ENCODE measurements at regions not wholly inside any gene's neighbourhood (a gene's known extent, or its start where the extent isn't known, plus 50 kb on each side); places are given as distances from the start of the nearest gene placed in this dataset.

DNA sequence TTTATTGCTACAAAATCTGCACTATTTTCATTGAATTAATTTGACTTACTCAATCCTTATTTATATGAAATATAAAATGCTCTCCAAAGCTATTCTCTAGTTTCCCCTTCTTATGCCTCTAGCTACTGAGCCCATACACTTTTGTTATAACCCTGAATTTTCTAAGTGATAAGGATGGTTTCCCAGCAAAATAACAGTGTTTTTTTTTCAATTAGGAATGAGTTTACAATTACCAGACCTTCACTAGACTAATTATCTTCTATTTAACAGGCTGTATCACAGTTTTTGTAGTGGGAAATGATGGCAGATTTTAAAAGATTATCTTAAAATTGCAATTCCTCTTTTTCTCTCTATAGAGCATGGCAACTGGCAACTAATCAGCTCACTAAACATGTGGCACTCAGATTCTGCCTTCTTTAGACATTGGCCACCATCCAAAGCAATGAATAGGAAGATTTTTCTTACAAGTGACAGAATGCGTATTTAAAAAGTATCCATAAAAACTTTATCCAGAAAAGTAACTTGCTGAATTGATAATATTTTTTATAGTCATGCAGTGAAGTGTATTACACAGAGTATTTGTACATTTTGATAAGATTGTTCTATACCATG lies 585.7 kb upstream of the ZNF608 start:
- TF ChIP-seq, protein P1, sequence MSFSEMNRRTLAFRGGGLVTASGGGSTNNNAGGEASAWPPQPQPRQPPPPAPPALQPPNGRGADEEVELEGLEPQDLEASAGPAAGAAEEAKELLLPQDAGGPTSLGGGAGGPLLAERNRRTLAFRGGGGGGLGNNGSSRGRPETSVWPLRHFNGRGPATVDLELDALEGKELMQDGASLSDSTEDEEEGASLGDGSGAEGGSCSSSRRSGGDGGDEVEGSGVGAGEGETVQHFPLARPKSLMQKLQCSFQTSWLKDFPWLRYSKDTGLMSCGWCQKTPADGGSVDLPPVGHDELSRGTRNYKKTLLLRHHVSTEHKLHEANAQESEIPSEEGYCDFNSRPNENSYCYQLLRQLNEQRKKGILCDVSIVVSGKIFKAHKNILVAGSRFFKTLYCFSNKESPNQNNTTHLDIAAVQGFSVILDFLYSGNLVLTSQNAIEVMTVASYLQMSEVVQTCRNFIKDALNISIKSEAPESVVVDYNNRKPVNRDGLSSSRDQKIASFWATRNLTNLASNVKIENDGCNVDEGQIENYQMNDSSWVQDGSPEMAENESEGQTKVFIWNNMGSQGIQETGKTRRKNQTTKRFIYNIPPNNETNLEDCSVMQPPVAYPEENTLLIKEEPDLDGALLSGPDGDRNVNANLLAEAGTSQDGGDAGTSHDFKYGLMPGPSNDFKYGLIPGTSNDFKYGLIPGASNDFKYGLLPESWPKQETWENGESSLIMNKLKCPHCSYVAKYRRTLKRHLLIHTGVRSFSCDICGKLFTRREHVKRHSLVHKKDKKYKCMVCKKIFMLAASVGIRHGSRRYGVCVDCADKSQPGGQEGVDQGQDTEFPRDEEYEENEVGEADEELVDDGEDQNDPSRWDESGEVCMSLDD (CRISPR knock-in tag; IDR thresholded peaks at IDR 0.05; ENCODE audit: borderline replicate concordance): no peak
- no peak for TF ChIP-seq MXI1 (IDR thresholded peaks at IDR 0.05; ENCODE audit: borderline replicate concordance, low read depth, low read length)
- TF ChIP-seq CTCF (CRISPR knock-in tag; IDR thresholded peaks at IDR 0.05): no peak
- TF ChIP-seq ZNF672 (CRISPR knock-in tag; IDR thresholded peaks at IDR 0.05): no peak
- TF ChIP-seq, protein P2, sequence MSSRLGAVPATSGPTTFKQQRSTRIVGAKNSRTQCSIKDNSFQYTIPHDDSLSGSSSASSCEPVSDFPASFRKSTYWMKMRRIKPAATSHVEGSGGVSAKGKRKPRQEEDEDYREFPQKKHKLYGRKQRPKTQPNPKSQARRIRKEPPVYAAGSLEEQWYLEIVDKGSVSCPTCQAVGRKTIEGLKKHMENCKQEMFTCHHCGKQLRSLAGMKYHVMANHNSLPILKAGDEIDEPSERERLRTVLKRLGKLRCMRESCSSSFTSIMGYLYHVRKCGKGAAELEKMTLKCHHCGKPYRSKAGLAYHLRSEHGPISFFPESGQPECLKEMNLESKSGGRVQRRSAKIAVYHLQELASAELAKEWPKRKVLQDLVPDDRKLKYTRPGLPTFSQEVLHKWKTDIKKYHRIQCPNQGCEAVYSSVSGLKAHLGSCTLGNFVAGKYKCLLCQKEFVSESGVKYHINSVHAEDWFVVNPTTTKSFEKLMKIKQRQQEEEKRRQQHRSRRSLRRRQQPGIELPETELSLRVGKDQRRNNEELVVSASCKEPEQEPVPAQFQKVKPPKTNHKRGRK (CRISPR knock-in tag; IDR thresholded peaks at IDR 0.05): no peak
- TF ChIP-seq YY1 (IDR thresholded peaks at IDR 0.05; ENCODE audit: insufficient read depth, insufficient replicate concordance, low read depth, low read length): no peak
- TF ChIP-seq, protein P3, sequence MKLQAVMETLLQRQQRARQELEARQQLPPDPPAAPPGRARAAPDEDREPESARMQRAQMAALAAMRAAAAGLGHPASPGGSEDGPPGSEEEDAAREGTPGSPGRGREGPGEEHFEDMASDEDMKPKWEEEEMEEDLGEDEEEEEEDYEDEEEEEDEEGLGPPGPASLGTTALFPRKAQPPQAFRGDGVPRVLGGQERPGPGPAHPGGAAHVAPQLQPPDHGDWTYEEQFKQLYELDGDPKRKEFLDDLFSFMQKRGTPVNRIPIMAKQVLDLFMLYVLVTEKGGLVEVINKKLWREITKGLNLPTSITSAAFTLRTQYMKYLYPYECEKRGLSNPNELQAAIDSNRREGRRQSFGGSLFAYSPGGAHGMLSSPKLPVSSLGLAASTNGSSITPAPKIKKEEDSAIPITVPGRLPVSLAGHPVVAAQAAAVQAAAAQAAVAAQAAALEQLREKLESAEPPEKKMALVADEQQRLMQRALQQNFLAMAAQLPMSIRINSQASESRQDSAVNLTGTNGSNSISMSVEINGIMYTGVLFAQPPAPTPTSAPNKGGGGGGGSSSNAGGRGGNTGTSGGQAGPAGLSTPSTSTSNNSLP (IDR thresholded peaks at IDR 0.05; ENCODE audit: low read depth, low read length): no peak
- no peak for TF ChIP-seq NFE2L1 (CRISPR knock-in tag; IDR thresholded peaks at IDR 0.05; ENCODE audit: borderline replicate concordance)
- TF ChIP-seq NCOR1 (IDR thresholded peaks at IDR 0.05; ENCODE audit: borderline replicate concordance, low read length): no peak
- no peak for TF ChIP-seq TAF1 (CRISPR knock-in tag; IDR thresholded peaks at IDR 0.05)
- no peak for TF ChIP-seq MAZ (IDR thresholded peaks at IDR 0.05; ENCODE audit: borderline replicate concordance, low read depth, low read length)
- TF ChIP-seq MAZ (CRISPR knock-in tag; IDR thresholded peaks at IDR 0.05; ENCODE audit: low read depth): no peak
- TF ChIP-seq POLR2AphosphoS5 (IDR thresholded peaks at IDR 0.05; ENCODE audit: low read depth, low read length): no peak
- no peak for TF ChIP-seq TARDBP (CRISPR knock-in tag; IDR thresholded peaks at IDR 0.05)

All from HepG2 (cell line).